Osteoblast (primary cell): ENCODE measurements at regions not wholly inside any gene's neighbourhood (a gene's known extent, or its start where the extent isn't known, plus 50 kb on each side); places are given as distances from the start of the nearest gene placed in this dataset.
A peak's percentile ranks its signal among the peaks of the same experiment; 100 is the strongest.

Experiments
- DNase-seq: peaks from one replicate; pipeline ENCODE4 v3.0.0; 2011; ENCODE audit warnings: low spot score, mixed read lengths; ENCODE audit not compliant: insufficient read length; ENCODE audit errors: missing footprints
- H2AFZ ChIP-seq: 2 replicates; pipeline ENCODE4 v1.6.0; 2011; ENCODE audit warnings: mild to moderate bottlenecking, low read length
- H3K27ac ChIP-seq: 2 replicates; pipeline ENCODE4 v1.5.1; 2011; ENCODE audit warnings: mild to moderate bottlenecking, low read depth, low read length, moderate library complexity
- H3K27me3 ChIP-seq: 2 replicates; pipeline ENCODE4 v1.6.0; 2012; ENCODE audit warnings: mild to moderate bottlenecking, control low read depth, inconsistent platforms, low read length, moderate library complexity; ENCODE audit not compliant: insufficient read depth
- H3K36me3 ChIP-seq: 2 replicates; pipeline ENCODE4 v1.5.1; 2011; ENCODE audit warnings: mild to moderate bottlenecking, low read length, control low read depth, moderate library complexity; ENCODE audit not compliant: insufficient read depth
- H3K4me1 ChIP-seq: 2 replicates; pipeline ENCODE4 v1.5.1; 2011; ENCODE audit warnings: mild to moderate bottlenecking, low read length, control low read depth, moderate library complexity; ENCODE audit not compliant: insufficient read depth
- H3K4me2 ChIP-seq: 2 replicates; pipeline ENCODE4 v1.6.0; 2011; ENCODE audit warnings: mild to moderate bottlenecking, low read length; ENCODE audit not compliant: insufficient read depth
- H3K4me3 ChIP-seq: fragments of 200-600 bp; sonication (generic); 3 replicates; pipeline ENCODE4 v1.5.1; 2012; ENCODE audit warnings: mild to moderate bottlenecking, low read length, inconsistent platforms; ENCODE audit not compliant: insufficient read depth
- H3K79me2 ChIP-seq: 2 replicates; pipeline ENCODE4 v1.6.0; 2012; ENCODE audit warnings: mild to moderate bottlenecking, low read length, control low read depth, inconsistent platforms; ENCODE audit not compliant: insufficient read depth
- H3K9me3 ChIP-seq: 2 replicates; pipeline ENCODE4 v1.5.1; 2011; ENCODE audit warnings: low read depth, low read length, control low read depth
- H4K20me1 ChIP-seq: 2 replicates; pipeline ENCODE4 v1.6.0; 2012; ENCODE audit warnings: mild to moderate bottlenecking, low read length, control low read depth; ENCODE audit not compliant: insufficient read depth
- TF ChIP-seq, protein P1 (sequence below): IDR thresholded peaks from 2 replicates; pipeline ENCODE4 v1.5.1; 2011; ENCODE audit warnings: mild to moderate bottlenecking, low read depth, low read length, moderate library complexity; ENCODE audit errors: extremely low read depth

DNA sequence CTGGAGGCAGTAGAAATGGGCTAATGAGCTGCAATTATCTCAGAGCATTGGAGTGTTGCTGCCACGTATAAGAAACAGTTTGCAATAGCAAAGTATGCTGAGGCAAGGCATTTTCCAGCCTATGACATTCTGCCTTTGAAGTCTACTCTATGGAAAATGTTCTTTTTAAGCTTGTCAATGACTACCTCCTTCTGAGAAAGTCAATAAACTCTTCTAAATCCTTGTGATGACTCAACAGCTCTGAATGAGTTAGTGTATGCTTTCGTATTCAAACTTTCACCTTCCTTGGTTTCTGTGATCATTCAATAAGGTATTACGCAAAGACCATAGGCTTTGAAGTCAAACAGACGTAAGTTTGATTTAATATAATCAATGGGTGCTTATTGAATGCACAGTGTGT, 111.2 kb downstream of the CAPZA3 start:
- DNase-seq: no peak
- Histone ChIP-seq H3K36me3 (no peaks in the 10 kb centered on the region), H3K79me2 (no peaks in the 10 kb centered on the region), H2AFZ (no peak overlapping the region), H4K20me1 (no peaks in the 10 kb centered on the region), H3K4me1 (no peaks in the 10 kb centered on the region), H3K27me3 (no peaks in the 10 kb centered on the region), H3K4me3 (no peak overlapping the region), H3K9me3 (no peaks in the 10 kb centered on the region), H3K27ac (no peak overlapping the region), H3K4me2 (no peak overlapping the region)
- TF ChIP-seq, protein P1, sequence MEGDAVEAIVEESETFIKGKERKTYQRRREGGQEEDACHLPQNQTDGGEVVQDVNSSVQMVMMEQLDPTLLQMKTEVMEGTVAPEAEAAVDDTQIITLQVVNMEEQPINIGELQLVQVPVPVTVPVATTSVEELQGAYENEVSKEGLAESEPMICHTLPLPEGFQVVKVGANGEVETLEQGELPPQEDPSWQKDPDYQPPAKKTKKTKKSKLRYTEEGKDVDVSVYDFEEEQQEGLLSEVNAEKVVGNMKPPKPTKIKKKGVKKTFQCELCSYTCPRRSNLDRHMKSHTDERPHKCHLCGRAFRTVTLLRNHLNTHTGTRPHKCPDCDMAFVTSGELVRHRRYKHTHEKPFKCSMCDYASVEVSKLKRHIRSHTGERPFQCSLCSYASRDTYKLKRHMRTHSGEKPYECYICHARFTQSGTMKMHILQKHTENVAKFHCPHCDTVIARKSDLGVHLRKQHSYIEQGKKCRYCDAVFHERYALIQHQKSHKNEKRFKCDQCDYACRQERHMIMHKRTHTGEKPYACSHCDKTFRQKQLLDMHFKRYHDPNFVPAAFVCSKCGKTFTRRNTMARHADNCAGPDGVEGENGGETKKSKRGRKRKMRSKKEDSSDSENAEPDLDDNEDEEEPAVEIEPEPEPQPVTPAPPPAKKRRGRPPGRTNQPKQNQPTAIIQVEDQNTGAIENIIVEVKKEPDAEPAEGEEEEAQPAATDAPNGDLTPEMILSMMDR: no peak

DNA sequence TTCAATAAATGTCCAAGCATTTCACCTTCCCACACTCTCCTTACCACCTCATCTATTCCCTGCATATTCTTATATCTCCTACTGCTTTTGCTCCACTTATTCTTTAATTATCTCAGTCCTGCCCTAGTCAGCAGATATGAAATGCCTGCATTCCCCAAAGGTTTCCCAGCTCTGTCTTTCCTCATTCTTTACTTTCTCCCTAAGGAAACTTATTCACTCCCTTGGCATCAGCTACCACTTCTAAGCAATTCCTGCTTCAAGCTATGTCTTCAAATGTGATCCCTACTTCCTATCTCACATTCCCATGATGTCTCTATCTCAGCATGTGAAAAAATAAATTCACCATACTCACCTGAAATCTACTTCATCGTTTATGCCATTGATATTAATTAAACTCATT, 111.8 kb downstream of the CAPZA3 start:
- Histone ChIP-seq H3K36me3 (no peaks in the 10 kb centered on the region), H3K4me1 (no peaks in the 10 kb centered on the region), H2AFZ (no peak overlapping the region), H3K27me3 (no peaks in the 10 kb centered on the region), H3K27ac (no peak overlapping the region), H3K4me2 (no peak overlapping the region), H3K4me3 (no peak overlapping the region), H3K79me2 (no peaks in the 10 kb centered on the region), H4K20me1 (no peaks in the 10 kb centered on the region), H3K9me3 (no peaks in the 10 kb centered on the region)
- TF ChIP-seq, protein P1: no peak
- DNase-seq: peak; percentile 5

DNA sequence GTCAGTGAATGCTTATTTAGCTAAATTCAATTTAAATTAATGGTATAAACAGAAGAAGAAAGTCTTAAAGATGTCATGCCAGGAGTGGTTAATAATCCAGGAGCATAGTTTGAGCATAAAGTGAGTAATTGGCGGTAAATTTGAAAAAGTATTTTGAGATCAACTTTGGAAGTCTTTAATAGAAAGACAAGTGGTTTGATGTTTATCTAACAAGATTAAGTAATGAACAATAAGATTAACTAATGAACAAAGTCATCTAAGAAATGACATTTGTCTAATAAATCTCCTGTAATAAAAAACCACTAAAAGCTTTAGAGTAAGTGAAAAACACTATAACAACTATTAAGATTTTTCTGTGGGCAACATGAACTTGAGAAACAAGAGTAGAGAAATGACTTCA, 112.8 kb downstream of the CAPZA3 start:
- Histone ChIP-seq H3K36me3 (no peaks in the 10 kb centered on the region), H3K9me3 (no peaks in the 10 kb centered on the region), H3K4me2 (no peak overlapping the region), H3K79me2 (no peaks in the 10 kb centered on the region), H3K4me3 (no peak overlapping the region), H3K27ac (no peak overlapping the region), H4K20me1 (no peaks in the 10 kb centered on the region), H3K4me1 (no peaks in the 10 kb centered on the region), H2AFZ (no peak overlapping the region), H3K27me3 (no peaks in the 10 kb centered on the region)
- DNase-seq: no peak
- TF ChIP-seq, protein P1: no peak

DNA sequence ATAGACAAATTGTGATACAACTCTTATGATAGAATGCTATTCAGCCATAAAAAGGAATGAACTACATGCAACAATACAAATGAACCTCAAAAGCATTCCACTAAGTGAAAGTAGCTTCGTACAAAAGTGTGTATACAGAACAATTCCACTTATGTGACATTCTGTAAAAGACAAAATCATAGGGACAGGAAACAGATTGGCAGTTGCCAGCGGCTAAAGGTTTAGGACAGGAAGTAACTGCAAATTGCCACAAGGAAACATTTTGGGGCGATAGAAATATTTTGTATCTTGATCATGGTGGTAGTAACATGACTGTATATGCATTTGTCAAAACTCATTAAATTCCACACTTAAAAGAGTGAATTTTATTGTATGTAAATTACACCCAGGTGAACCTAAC, 113.4 kb downstream of the CAPZA3 start:
- Histone ChIP-seq H3K79me2 (no peaks in the 10 kb centered on the region), H3K4me2 (no peak overlapping the region), H3K9me3 (no peaks in the 10 kb centered on the region), H3K4me1 (no peaks in the 10 kb centered on the region), H2AFZ (no peak overlapping the region), H3K27ac (no peak overlapping the region), H3K4me3 (no peak overlapping the region), H3K36me3 (no peaks in the 10 kb centered on the region), H3K27me3 (no peaks in the 10 kb centered on the region), H4K20me1 (no peaks in the 10 kb centered on the region)
- TF ChIP-seq, protein P1: no peak
- no peak for DNase-seq
